Fibroblast of skin of back (primary cell): ENCODE measurements at regions not wholly inside any gene's neighbourhood (a gene's known extent, or its start where the extent isn't known, plus 50 kb on each side); places are given as distances from the start of the nearest gene placed in this dataset.
"Not testable (repeated sequence)": the region's sequence is repeated elsewhere in the genome, so short reads cannot be mapped to it uniquely, and the experiment has no call there.

Experiments used
- DNase-seq: peaks from one replicate; pipeline ENCODE4 v3.0.0-alpha.2; 2013

GRCh38 chr16:26665166-26665939, 401.4 kb upstream of the C16orf82 start:
- no peak for DNase-seq

GRCh38 chr16:26666486-26666885, 400.2 kb upstream of the C16orf82 start:
- no peak for DNase-seq

- DNase-seq: no peak
These were observed 399.4 kb upstream of the C16orf82 start for GRCh38 chr16:26667307-26667706.

- no peak for DNase-seq
These were observed 398.7 kb upstream of the C16orf82 start for GRCh38 chr16:26668026-26668425.

- DNase-seq: no peak
These were observed 394.5 kb upstream of the C16orf82 start for GRCh38 chr16:26672206-26672605.

GRCh38 chr16:26673011-26673410, 393.7 kb upstream of the C16orf82 start:
- DNase-seq: no peak

GRCh38 chr16:26680671-26681070, 386.1 kb upstream of the C16orf82 start:
- DNase-seq: no peak

GRCh38 chr16:26688105-26688504, 378.6 kb upstream of the C16orf82 start:
- no peak for DNase-seq

GRCh38 chr16:26688699-26689098, 378.0 kb upstream of the C16orf82 start:
- DNase-seq: no peak

- DNase-seq: no peak
These were observed 374.1 kb upstream of the C16orf82 start for GRCh38 chr16:26692658-26693057.

- DNase-seq: no peak
These were observed 368.9 kb upstream of the C16orf82 start for GRCh38 chr16:26697807-26698206.

- no peak for DNase-seq
These were observed 366.5 kb upstream of the C16orf82 start for GRCh38 chr16:26700250-26700649.

GRCh38 chr16:26701243-26701886, 365.4 kb upstream of the C16orf82 start:
- no peak for DNase-seq

GRCh38 chr16:26705346-26705745, 361.4 kb upstream of the C16orf82 start:
- DNase-seq: no peak

- no peak for DNase-seq
These were observed 358.3 kb upstream of the C16orf82 start for GRCh38 chr16:26708428-26708827.

- no peak for DNase-seq
These were observed 357.6 kb upstream of the C16orf82 start for GRCh38 chr16:26709175-26709574.

GRCh38 chr16:26709754-26710153, 357.0 kb upstream of the C16orf82 start:
- DNase-seq: no peak

GRCh38 chr16:26710450-26710849, 356.3 kb upstream of the C16orf82 start:
- no peak for DNase-seq

- no peak for DNase-seq
These were observed 353.9 kb upstream of the C16orf82 start for GRCh38 chr16:26712876-26713275.

GRCh38 chr16:26715969-26716368, 350.8 kb upstream of the C16orf82 start:
- no peak for DNase-seq

GRCh38 chr16:26717826-26718225, 348.9 kb upstream of the C16orf82 start:
- DNase-seq: no peak

- no peak for DNase-seq
These were observed 345.4 kb upstream of the C16orf82 start for GRCh38 chr16:26721290-26721689.

- not testable (repeated sequence) for DNase-seq
These were observed 344.8 kb upstream of the C16orf82 start for GRCh38 chr16:26721957-26722356.

- DNase-seq: no peak
These were observed 342.5 kb upstream of the C16orf82 start for GRCh38 chr16:26724189-26724588.
